GM23248 (cell line): ENCODE measurements at regions not wholly inside any gene's neighbourhood (a gene's known extent, or its start where the extent isn't known, plus 50 kb on each side); places are given as distances from the start of the nearest gene placed in this dataset.

Experiments
- DNase-seq: peaks from one replicate; pipeline ENCODE4 v3.0.0-alpha.2; 2015
- H2AFZ ChIP-seq: fragments of 200-600 bp; sonication (generic); 2 replicates; pipeline ENCODE4 v1.6.1; 2016; ENCODE audit warnings: antibody characterized with exemption
- H3F3A ChIP-seq: fragments of 200-600 bp; sonication (generic); 2 replicates; pipeline ENCODE4 v1.6.1; 2016; ENCODE audit warnings: mild to moderate bottlenecking, antibody characterized with exemption, mixed run types; ENCODE audit not compliant: insufficient read depth
- H3K27ac ChIP-seq: fragments of 200-600 bp; sonication (generic); 2 replicates; pipeline ENCODE4 v1.5.1; 2016; ENCODE audit warnings: mild to moderate bottlenecking
- H3K27me3 ChIP-seq: fragments of 200-600 bp; sonication (generic); replicated peaks from 2 replicates; pipeline ENCODE4 v1.6.1; 2016; ENCODE audit warnings: mild to moderate bottlenecking; ENCODE audit not compliant: insufficient read depth
- H3K36me3 ChIP-seq: fragments of 200-600 bp; sonication (generic); 2 replicates; pipeline ENCODE4 v1.6.1; 2016; ENCODE audit warnings: low read depth, mild to moderate bottlenecking
- H3K4me1 ChIP-seq: fragments of 200-600 bp; sonication (generic); 2 replicates; pipeline ENCODE4 v1.6.1; 2016; ENCODE audit warnings: mild to moderate bottlenecking; ENCODE audit not compliant: insufficient read depth
- H3K4me2 ChIP-seq: fragments of 200-600 bp; sonication (generic); one replicate; pipeline ENCODE4 v1.6.1; 2016; ENCODE audit warnings: mild to moderate bottlenecking; ENCODE audit not compliant: unreplicated experiment
- H3K4me3 ChIP-seq: fragments of 200-600 bp; sonication (generic); 2 replicates; pipeline ENCODE4 v1.5.1; 2016; ENCODE audit warnings: mild to moderate bottlenecking
- H3K79me2 ChIP-seq: fragments of 200-600 bp; sonication (generic); 2 replicates; pipeline ENCODE4 v1.6.1; 2016; ENCODE audit warnings: mild to moderate bottlenecking; ENCODE audit not compliant: insufficient read depth
- H3K9ac ChIP-seq: fragments of 200-600 bp; sonication (generic); 2 replicates; pipeline ENCODE4 v1.6.1; 2016; ENCODE audit warnings: mild to moderate bottlenecking
- H3K9me2 ChIP-seq: fragments of 200-600 bp; sonication (generic); 2 replicates; pipeline ENCODE4 v1.6.1; 2016; ENCODE audit warnings: mixed run types, mild to moderate bottlenecking, moderate library complexity; ENCODE audit not compliant: insufficient read depth
- H3K9me3 ChIP-seq: fragments of 200-600 bp; sonication (generic); one replicate; pipeline ENCODE4 v1.6.1; 2017; ENCODE audit warnings: low read depth
- H4K20me1 ChIP-seq: fragments of 200-600 bp; sonication (generic); 2 replicates; pipeline ENCODE4 v1.6.0; 2016; ENCODE audit not compliant: insufficient read depth
- EZH2 ChIP-seq: fragments of 200-600 bp; sonication (generic); IDR thresholded peaks from 2 replicates; pipeline ENCODE4 v1.6.1; 2018; ENCODE audit warnings: antibody characterized with exemption, mild to moderate bottlenecking; ENCODE audit not compliant: insufficient read depth, poor library complexity, severe bottlenecking
- EZH2phosphoT487 ChIP-seq: fragments of 200-600 bp; sonication (generic); IDR thresholded peaks from 2 replicates; pipeline ENCODE4 v1.6.1; 2018; ENCODE audit warnings: antibody characterized with exemption, moderate library complexity, mild to moderate bottlenecking, low read depth; ENCODE audit not compliant: insufficient read depth
- WGBS, 2 experiments: methylation state at CpG; one replicate each; pipeline ENCODE4 v1.1.6; 2015 to 2017; ENCODE audit warnings: low lambda C conversion rate in 2 of 2, low coverage in 1 of 2; ENCODE audit errors: missing lambda C conversion rate in 2 of 2; 5-methylcytosine and 5-hydroxymethylcytosine counted together
- in situ Hi-C: fragments of 300-500 bp; cut with MboI; formaldehyde crosslinking; loops from 2 replicates; pipeline ENCODE4 v1.15.0; 2020

DNA sequence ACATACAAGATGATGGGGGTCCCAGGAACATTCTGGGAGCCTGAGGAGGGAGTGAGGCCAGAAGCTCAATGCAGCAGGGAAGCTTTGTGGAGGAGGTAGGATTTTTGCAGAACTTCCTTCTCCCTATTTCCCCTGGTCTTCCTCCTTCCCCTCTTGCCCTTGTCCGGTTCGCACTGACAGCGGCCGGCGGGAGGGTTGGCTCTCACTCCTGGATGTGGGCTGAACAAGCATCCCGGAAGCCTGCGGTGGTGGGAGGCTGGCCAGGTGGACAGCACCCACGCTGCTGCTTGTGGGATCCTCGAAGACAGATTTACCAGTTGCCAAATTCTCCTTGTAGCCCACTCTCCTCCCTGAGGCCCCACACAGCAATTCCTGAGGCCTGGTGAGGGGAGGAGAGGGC lies 112.2 kb downstream of the KCNA5 start:
- Histone ChIP-seq H3K9ac (no peak overlapping the region), H4K20me1 (no peaks in the 10 kb centered on the region), H3K9me2 (no peaks in the 10 kb centered on the region), H3K36me3 (no peaks in the 10 kb centered on the region), H3K27me3 (peaks cover 4% of the 10 kb centered on the region), H3K9me3 (no peaks in the 10 kb centered on the region), H3K4me1 (no peaks in the 10 kb centered on the region), H3F3A (no peaks in the 10 kb centered on the region), H3K79me2 (no peaks in the 10 kb centered on the region), H3K27ac (no peak overlapping the region), H3K4me3 (no peak overlapping the region), H2AFZ (no peak overlapping the region), H3K4me2 (no peak overlapping the region)
- no peak for DNase-seq
- no peak for TF ChIP-seq EZH2phosphoT487
- TF ChIP-seq EZH2 = no peak
- in situ Hi-C loops = loop anchor here (25.0 kb wide), 1 partner anchor 94 kb away; no protein-coding TSS in a partner anchor
- WGBS, 2 experiments = 81 to 92% methylated on average over 9 of the region's 9 CpGs

DNA sequence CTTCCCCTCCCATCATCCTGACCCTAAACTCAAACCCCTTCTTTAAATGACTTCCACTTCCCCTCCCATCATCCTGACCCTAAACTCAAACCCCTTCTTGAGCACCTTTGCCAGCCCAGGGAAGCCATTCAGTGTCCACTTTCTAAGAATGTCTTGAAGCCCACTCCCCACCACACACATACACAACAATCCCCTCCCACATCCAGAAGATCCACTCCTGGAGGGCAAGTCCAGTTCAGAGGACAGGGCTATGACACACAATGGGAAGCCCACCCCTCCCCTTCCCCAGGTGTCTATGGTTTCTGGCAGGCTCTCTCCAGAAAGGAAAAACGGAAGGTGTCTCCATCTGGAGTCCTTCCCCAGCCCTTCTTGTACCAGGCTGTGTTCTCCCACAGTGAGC lies 117.1 kb downstream of the KCNA5 start:
- Histone ChIP-seq H3K79me2 (no peaks in the 10 kb centered on the region), H3K9me3 (no peaks in the 10 kb centered on the region), H3K9me2 (no peaks in the 10 kb centered on the region), H3K4me3 (no peak overlapping the region), H3K36me3 (no peaks in the 10 kb centered on the region), H4K20me1 (no peaks in the 10 kb centered on the region), H2AFZ (no peak overlapping the region), H3K27me3 (no peaks in the 10 kb centered on the region), H3K4me2 (no peak overlapping the region), H3K4me1 (peaks cover 14% of the 10 kb centered on the region; the same call in 1 of the 2 replicates), H3K27ac (no peak overlapping the region), H3K9ac (no peak overlapping the region), H3F3A (0 out of 2 replicates have a peak, but pooled peaks cover under 1% of the 10 kb centered on the region)
- WGBS, 2 experiments = 91 to 100% methylated on average over 1 of the region's 1 CpG
- in situ Hi-C loops = loop anchor here (25.0 kb wide), 1 partner anchor 99 kb away; no protein-coding TSS in a partner anchor
- TF ChIP-seq EZH2phosphoT487 = no peak
- no peak for TF ChIP-seq EZH2
- DNase-seq = no peak

DNA sequence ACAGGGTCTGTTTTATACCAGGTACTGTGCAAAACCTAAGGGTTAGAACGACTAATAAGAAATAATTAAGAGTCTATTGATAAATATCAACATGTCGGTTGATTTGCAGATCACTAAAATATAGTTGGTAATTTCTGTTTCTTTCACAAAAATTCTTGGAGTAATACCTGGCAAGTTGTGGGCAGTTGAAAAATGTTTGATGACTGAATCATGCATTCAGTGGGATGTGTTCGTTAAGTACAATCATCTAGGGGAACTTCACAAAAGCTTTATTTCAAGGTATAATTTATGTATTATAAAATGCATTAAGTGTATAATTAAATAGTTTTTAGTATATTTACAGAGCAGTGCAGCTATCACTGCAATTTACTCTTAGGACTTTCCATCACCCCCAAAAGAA lies 120.0 kb downstream of the KCNA5 start:
- WGBS, 2 experiments = 67 to 78% methylated on average over 3 of the region's 3 CpGs
- H3K9me2 ChIP-seq = no peaks in the 10 kb centered on the region
- in situ Hi-C loops = loop anchor here (25.0 kb wide), 1 partner anchor 101 kb away; no protein-coding TSS in a partner anchor
- peaks cover 33% of the 10 kb centered on the region for H3K4me1 ChIP-seq
- H3K27ac ChIP-seq = no peak overlapping the region
- H3K4me2 ChIP-seq = peak overlapping the region; percentile 35
- no peaks in the 10 kb centered on the region for H4K20me1 ChIP-seq
- H3K9ac ChIP-seq = no peak overlapping the region
- TF ChIP-seq EZH2 (no peak), EZH2phosphoT487 (no peak)
- H2AFZ ChIP-seq = no peak overlapping the region
- H3K27me3 ChIP-seq = no peaks in the 10 kb centered on the region
- no peaks in the 10 kb centered on the region for H3K79me2 ChIP-seq
- DNase-seq = peak; percentile 19
- no peaks in the 10 kb centered on the region for H3K9me3 ChIP-seq
- H3F3A ChIP-seq = peaks cover 11% of the 10 kb centered on the region; the same call in 1 of the 2 replicates
- H3K36me3 ChIP-seq = no peaks in the 10 kb centered on the region
- H3K4me3 ChIP-seq = no peak overlapping the region

DNA sequence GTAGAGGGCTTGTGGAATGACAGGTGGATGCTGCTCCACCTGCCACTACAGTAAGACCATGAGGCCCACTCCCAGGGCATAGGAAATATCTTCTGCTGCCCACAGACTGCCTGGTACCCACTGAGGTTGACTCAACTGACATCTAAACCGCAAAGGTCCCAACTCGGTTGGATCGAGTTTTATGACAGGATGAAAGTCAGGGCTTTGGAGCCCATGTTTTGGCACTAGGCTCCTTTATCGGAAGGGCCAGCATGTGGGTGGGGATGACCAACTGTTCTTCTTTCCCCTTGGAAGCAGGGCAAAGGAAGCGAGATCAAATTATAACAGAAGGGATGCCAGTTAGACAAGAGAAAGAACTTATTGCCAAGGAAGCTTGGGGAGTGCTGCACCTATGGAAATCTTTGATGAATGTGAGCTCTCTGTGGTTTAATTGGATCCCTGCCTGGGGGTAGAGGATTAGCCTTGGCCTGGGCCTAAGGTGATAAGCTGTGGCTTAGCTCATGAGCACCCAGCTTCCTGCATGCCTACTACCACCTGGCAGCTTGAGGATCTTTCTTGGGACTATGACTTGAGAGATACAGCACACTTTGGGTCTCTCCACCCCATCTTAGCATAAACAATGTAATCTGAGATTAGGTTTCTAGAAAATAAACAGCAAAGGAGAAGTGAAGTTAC lies 121.8 kb downstream of the KCNA5 start:
- H3K27ac ChIP-seq = no peak overlapping the region
- H3K79me2 ChIP-seq = no peaks in the 10 kb centered on the region
- peaks cover 33% of the 10 kb centered on the region for H3K4me1 ChIP-seq
- no peak for DNase-seq
- TF ChIP-seq EZH2phosphoT487 = no peak
- TF ChIP-seq EZH2 = no peak
- peaks cover 11% of the 10 kb centered on the region; the same call in 1 of the 2 replicates for H3F3A ChIP-seq
- H3K36me3 ChIP-seq = no peaks in the 10 kb centered on the region
- no peaks in the 10 kb centered on the region for H3K9me3 ChIP-seq
- no peak overlapping the region for H3K9ac ChIP-seq
- H3K4me3 ChIP-seq = no peak overlapping the region
- no peaks in the 10 kb centered on the region for H3K9me2 ChIP-seq
- H3K4me2 ChIP-seq = no peak overlapping the region
- WGBS, 2 experiments = 85 to 88% methylated on average over 5 of the region's 5 CpGs
- in situ Hi-C loops = loop anchor here (25.0 kb wide), 1 partner anchor 103 kb away; no protein-coding TSS in a partner anchor
- H2AFZ ChIP-seq = no peak overlapping the region
- no peaks in the 10 kb centered on the region for H4K20me1 ChIP-seq
- H3K27me3 ChIP-seq = no peaks in the 10 kb centered on the region
